ENCODE measurements at regions not wholly inside any gene's neighbourhood (a gene's known extent, or its start where the extent isn't known, plus 50 kb on each side); places are given as distances from the start of the nearest gene placed in this dataset.

DNA sequence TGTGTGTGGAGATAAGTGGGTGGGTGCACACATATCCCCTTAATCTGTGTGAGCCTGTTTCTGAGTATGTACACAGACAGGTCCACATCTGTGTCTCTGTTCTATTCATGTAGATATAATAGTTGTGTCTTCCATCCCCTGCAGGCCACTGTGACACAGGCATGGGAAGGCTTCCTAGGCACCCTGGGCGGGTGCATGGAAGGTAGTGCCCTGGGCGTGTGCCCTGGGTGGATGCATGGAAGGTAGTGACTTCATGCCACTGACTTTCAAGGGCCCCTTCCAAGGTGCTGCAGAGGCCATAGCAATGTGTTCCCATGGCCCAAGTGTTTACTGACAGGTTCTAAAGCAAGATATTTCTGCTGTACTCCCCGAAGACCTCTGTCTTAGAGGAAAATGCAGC lies 462.5 kb upstream of the HS6ST1 start:
- TF ChIP-seq, protein P1, sequence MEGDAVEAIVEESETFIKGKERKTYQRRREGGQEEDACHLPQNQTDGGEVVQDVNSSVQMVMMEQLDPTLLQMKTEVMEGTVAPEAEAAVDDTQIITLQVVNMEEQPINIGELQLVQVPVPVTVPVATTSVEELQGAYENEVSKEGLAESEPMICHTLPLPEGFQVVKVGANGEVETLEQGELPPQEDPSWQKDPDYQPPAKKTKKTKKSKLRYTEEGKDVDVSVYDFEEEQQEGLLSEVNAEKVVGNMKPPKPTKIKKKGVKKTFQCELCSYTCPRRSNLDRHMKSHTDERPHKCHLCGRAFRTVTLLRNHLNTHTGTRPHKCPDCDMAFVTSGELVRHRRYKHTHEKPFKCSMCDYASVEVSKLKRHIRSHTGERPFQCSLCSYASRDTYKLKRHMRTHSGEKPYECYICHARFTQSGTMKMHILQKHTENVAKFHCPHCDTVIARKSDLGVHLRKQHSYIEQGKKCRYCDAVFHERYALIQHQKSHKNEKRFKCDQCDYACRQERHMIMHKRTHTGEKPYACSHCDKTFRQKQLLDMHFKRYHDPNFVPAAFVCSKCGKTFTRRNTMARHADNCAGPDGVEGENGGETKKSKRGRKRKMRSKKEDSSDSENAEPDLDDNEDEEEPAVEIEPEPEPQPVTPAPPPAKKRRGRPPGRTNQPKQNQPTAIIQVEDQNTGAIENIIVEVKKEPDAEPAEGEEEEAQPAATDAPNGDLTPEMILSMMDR (IDR thresholded peaks at IDR 0.05): no peak
- TF ChIP-seq EZH2 (IDR thresholded peaks at IDR 0.05) (no peak), EZH2phosphoT487 (IDR thresholded peaks at IDR 0.05) (no peak)

Measured in neural progenitor cell (in vitro differentiated cells).